IMR-90 (cell line): ENCODE measurements at regions not wholly inside any gene's neighbourhood (a gene's known extent, or its start where the extent isn't known, plus 50 kb on each side); places are given as distances from the start of the nearest gene placed in this dataset.

Experiments used
- ATAC-seq: fragments of 200-7000 bp; cut with Tn5 transposase; 2 replicates; pipeline ENCODE4 v1.9.1; 2020; ENCODE audit warnings: low read depth, mild to moderate bottlenecking, moderate library complexity
- BruUV-seq: library from RNA; stranded (reverse); fragments of 400-500 nt; replicated peaks from 2 replicates; lab custom pipeline; 2021; lab: Mats Ljungman, UMichigan
- CTCF ChIA-PET: fragments of 300-600 bp; formaldehyde crosslinking; extraction: SDS; loops from one replicate; lab custom pipeline; 2021; ENCODE audit warnings: antibody characterized with exemption; lab: Yijun Ruan, JAX
- POLR2A ChIA-PET: fragments of 300-600 bp; sonication (Branson Sonifier 250); formaldehyde crosslinking; loops from one replicate; lab custom pipeline; 2022; ENCODE audit warnings: antibody characterized with exemption; ENCODE audit not compliant: unreplicated experiment; lab: Charles Lee
- DNase-seq: peaks from one replicate; pipeline ENCODE4 v3.0.0; 2013
- H2AFZ ChIP-seq: replicated peaks from 2 replicates; pipeline ENCODE3; 2013; ENCODE audit warnings: low read length, mild to moderate bottlenecking; ENCODE audit not compliant: poor library complexity
- H2AK5ac ChIP-seq: 2 replicates; pipeline ENCODE4 v1.6.1; 2013; ENCODE audit warnings: low read depth, low read length, inconsistent platforms
- H2AK9ac ChIP-seq: replicated peaks from 2 replicates; pipeline ENCODE3; 2013; ENCODE audit warnings: mild to moderate bottlenecking, low read depth, low read length, moderate library complexity; ENCODE audit not compliant: poor library complexity
- H2BK120ac ChIP-seq: 2 replicates; pipeline ENCODE4 v1.6.1; 2013; ENCODE audit warnings: low read depth, low read length, inconsistent platforms
- H2BK15ac ChIP-seq: 3 replicates; pipeline ENCODE4 v1.6.1; 2013; ENCODE audit warnings: low read depth, low read length, inconsistent platforms
- H2BK20ac ChIP-seq: 2 replicates; pipeline ENCODE4 v1.6.1; 2013; ENCODE audit warnings: low read depth, mild to moderate bottlenecking, inconsistent platforms, low read length, moderate library complexity
- H2BK5ac ChIP-seq: 2 replicates; pipeline ENCODE4 v1.6.1; 2013; ENCODE audit warnings: mild to moderate bottlenecking, low read depth, low read length, inconsistent platforms; ENCODE audit not compliant: poor library complexity, severe bottlenecking
- H3K14ac ChIP-seq: replicated peaks from 2 replicates; pipeline ENCODE4 v1.6.1; 2013; ENCODE audit warnings: low read depth, low read length, inconsistent platforms
- H3K18ac ChIP-seq: 2 replicates; pipeline ENCODE4 v1.6.1; 2013; ENCODE audit warnings: low read depth, low read length, control low read depth
- H3K23ac ChIP-seq: 2 replicates; pipeline ENCODE4 v1.6.1; 2013; ENCODE audit warnings: low read depth, low read length, inconsistent platforms
- H3K27ac ChIP-seq: 2 replicates; pipeline ENCODE4 v1.5.1; 2013; ENCODE audit warnings: mild to moderate bottlenecking, control low read depth, low read length; ENCODE audit not compliant: insufficient read depth
- H3K27me3 ChIP-seq: 2 replicates; pipeline ENCODE4 v1.6.1; 2013; ENCODE audit warnings: low read length; ENCODE audit not compliant: control insufficient read depth, insufficient read depth
- H3K36me3 ChIP-seq: 2 replicates; pipeline ENCODE4 v1.6.1; 2013; ENCODE audit warnings: low read length, mixed read lengths; ENCODE audit not compliant: control insufficient read depth, insufficient read depth
- H3K4ac ChIP-seq: 2 replicates; pipeline ENCODE4 v1.6.1; 2013; ENCODE audit warnings: low read depth, low read length, inconsistent platforms
- H3K4me1 ChIP-seq: 2 replicates; pipeline ENCODE4 v1.6.1; 2013; ENCODE audit warnings: low read length, mixed read lengths; ENCODE audit not compliant: control insufficient read depth, insufficient read depth
- H3K4me2 ChIP-seq: 2 replicates; pipeline ENCODE4 v1.6.1; 2013; ENCODE audit warnings: low read depth, mild to moderate bottlenecking, control low read depth, low read length, moderate library complexity
- H3K4me3 ChIP-seq: 2 replicates; pipeline ENCODE4 v1.5.1; 2013; ENCODE audit warnings: low read depth, mild to moderate bottlenecking, control low read depth, low read length, moderate library complexity; ENCODE audit not compliant: insufficient read depth
- H3K56ac ChIP-seq: 2 replicates; pipeline ENCODE4 v1.6.1; 2013; ENCODE audit warnings: low read length, inconsistent platforms; ENCODE audit not compliant: insufficient read depth; ENCODE audit errors: extremely low read depth
- H3K79me1 ChIP-seq, 2 experiments: 2 replicates each; pipeline ENCODE4 v1.6.1; 2013; ENCODE audit warnings: low read length in 2 of 2, inconsistent platforms in 1 of 2, low read depth in 1 of 2
- H3K9ac ChIP-seq: 2 replicates; pipeline ENCODE4 v1.6.1; 2013; ENCODE audit warnings: low read depth, low read length, control low read depth
- H3K9me1 ChIP-seq: 2 replicates; pipeline ENCODE4 v1.6.1; 2013; ENCODE audit warnings: low read length, inconsistent platforms; ENCODE audit not compliant: insufficient read depth
- H3K9me3 ChIP-seq: 2 replicates; pipeline ENCODE4 v1.6.1; 2013; ENCODE audit warnings: low read length; ENCODE audit not compliant: control insufficient read depth, insufficient read depth
- H4K20me1 ChIP-seq: 2 replicates; pipeline ENCODE4 v1.6.1; 2013; ENCODE audit warnings: low read length, inconsistent platforms; ENCODE audit not compliant: insufficient read depth
- H4K5ac ChIP-seq: 2 replicates; pipeline ENCODE4 v1.6.1; 2013; ENCODE audit warnings: mild to moderate bottlenecking, low read depth, low read length, control low read depth
- H4K8ac ChIP-seq, 2 experiments: 2 replicates each; pipeline ENCODE4 v1.6.1; 2013; ENCODE audit warnings: low read depth in 2 of 2, low read length in 2 of 2, control low read depth in 1 of 2, inconsistent platforms in 1 of 2
- H4K91ac ChIP-seq: 2 replicates; pipeline ENCODE4 v1.6.1; 2013; ENCODE audit warnings: low read depth, low read length, inconsistent platforms; ENCODE audit not compliant: insufficient read depth
- BHLHE40 ChIP-seq: fragments of 150-350 bp; IDR thresholded peaks from 2 replicates; pipeline ENCODE4 v1.6.1; 2016; ENCODE audit warnings: mild to moderate bottlenecking, low read depth, low read length
- CHD1 ChIP-seq: IDR thresholded peaks from 2 replicates; pipeline ENCODE4 v1.6.1; 2012; ENCODE audit warnings: low read depth, low read length, improper control_type of control experiment
- MAZ ChIP-seq: IDR thresholded peaks from 2 replicates; pipeline ENCODE4 v1.6.1; 2012; ENCODE audit warnings: low read depth, mild to moderate bottlenecking, low read length, improper control_type of control experiment, moderate library complexity, borderline replicate concordance
- NFE2L2 ChIP-seq: fragments of 150-350 bp; IDR thresholded peaks from 2 replicates; pipeline ENCODE4 v1.6.1; 2016; ENCODE audit warnings: low read depth, mild to moderate bottlenecking, low read length
- POLR2A ChIP-seq: IDR thresholded peaks from 2 replicates; pipeline ENCODE4 v1.6.1; 2012; ENCODE audit warnings: mild to moderate bottlenecking, low read depth, low read length
- RAD21 ChIP-seq: IDR thresholded peaks from 2 replicates; pipeline ENCODE4 v1.6.1; 2012; ENCODE audit warnings: low read length, improper control_type of control experiment
- RCOR1 ChIP-seq: IDR thresholded peaks from 2 replicates; pipeline ENCODE4 v1.6.1; 2012; ENCODE audit warnings: mild to moderate bottlenecking, low read length, improper control_type of control experiment; ENCODE audit not compliant: insufficient replicate concordance
- RFX5 ChIP-seq: IDR thresholded peaks from 2 replicates; pipeline ENCODE4 v1.8.0; 2012; ENCODE audit warnings: low read depth, mild to moderate bottlenecking, low read length, moderate library complexity
- SMC3 ChIP-seq: fragments of 150-350 bp; IDR thresholded peaks from 2 replicates; pipeline ENCODE4 v1.6.1; 2016; ENCODE audit warnings: low read depth, mild to moderate bottlenecking, antibody characterized with exemption, low read length, moderate library complexity
- WGBS, 2 experiments: methylation state at CpG; one replicate each; pipeline versions ENCODE4 v1.1.5 to v1.1.7; 2013; ENCODE audit warnings: missing lambda C conversion rate in 2 of 2; ENCODE audit not compliant: insufficient read length in 1 of 2; ENCODE audit errors: extremely low coverage in 2 of 2; 5-methylcytosine and 5-hydroxymethylcytosine counted together
- dilution Hi-C: fragments of 300-500 bp; cut with HindIII; formaldehyde crosslinking; loops from one replicate; pipeline ENCODE4 v1.14.3; 2018; ENCODE audit warnings: low sequenced_read_pairs; ENCODE audit not compliant: unreplicated experiment
- in situ Hi-C: fragments of 300-500 bp; cut with MboI; formaldehyde crosslinking; loops from 3 replicates; pipeline ENCODE4 v1.14.3; 2019; ENCODE audit warnings: low sequenced_read_pairs, inconsistent platforms, mixed read lengths
- intact Hi-C: fragments of 100-400 bp; cut with micrococcal nuclease; formaldehyde crosslinking; loops from 2 replicates; pipeline ENCODE4 v1.10.0; 2022
- TF ChIP-seq, protein P1 (sequence below): conservative IDR thresholded peaks from 2 replicates; pipeline ENCODE4 v1.5.1; 2012; ENCODE audit warnings: mild to moderate bottlenecking, low read depth, low read length, improper control_type of control experiment
- TF ChIP-seq, protein P2 (sequence below): fragments of 150-350 bp; IDR thresholded peaks from 2 replicates; pipeline ENCODE4 v1.6.1; 2016; ENCODE audit warnings: low read depth, mild to moderate bottlenecking, low read length, moderate library complexity, borderline replicate concordance
- TF ChIP-seq, protein P3 (sequence below): fragments of 150-350 bp; IDR thresholded peaks from 2 replicates; pipeline ENCODE4 v1.6.1; 2017; ENCODE audit warnings: mild to moderate bottlenecking, antibody characterized with exemption, low read length, low read depth

DNA sequence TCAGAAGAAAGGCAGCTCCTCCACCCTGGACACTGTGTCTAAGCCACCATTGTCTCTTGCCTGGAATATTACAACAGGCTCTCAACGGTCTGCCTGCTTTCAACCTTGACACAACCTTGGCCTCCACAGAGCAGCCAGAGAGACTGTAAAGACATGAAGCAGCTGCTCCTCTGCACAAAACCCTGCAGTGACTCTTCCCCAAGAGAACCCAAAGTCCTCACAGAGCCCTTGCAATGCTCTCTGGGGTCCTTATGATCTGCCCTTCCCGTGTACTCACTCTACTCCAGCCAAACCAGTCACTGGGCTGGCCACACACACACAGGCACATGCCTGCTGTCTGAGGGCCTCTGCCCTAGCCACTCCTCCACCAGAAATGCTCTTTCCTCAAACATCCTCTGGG, 75.9 kb upstream of the CPEB2 start:
- WGBS, 2 experiments, result 25% methylated on average over 1 of the region's 2 CpGs; no CpG with 5 or more reads in 1 of the 2 experiments
- POLR2A ChIA-PET, result no interaction called here
- DNase-seq, result no peak
- intact Hi-C loops, result no loop called here
- no peak overlapping the region for H2BK20ac ChIP-seq
- H2AFZ ChIP-seq, result no peak overlapping the region
- no peak overlapping the region for H3K4ac ChIP-seq
- no peak overlapping the region for H2AK5ac ChIP-seq
- H3K4me2 ChIP-seq, result no peak overlapping the region
- no peak overlapping the region for H3K27ac ChIP-seq
- no peak overlapping the region for H2AK9ac ChIP-seq
- H3K9me3 ChIP-seq, result no peaks in the 10 kb centered on the region
- H4K5ac ChIP-seq, result no peak overlapping the region
- no peak overlapping the region for H4K91ac ChIP-seq
- H3K56ac ChIP-seq, result no peak overlapping the region
- H3K9ac ChIP-seq, result no peak overlapping the region
- no peaks in the 10 kb centered on the region for H3K79me1 ChIP-seq
- no peaks in the 10 kb centered on the region for H3K9me1 ChIP-seq
- CTCF ChIA-PET, result no interaction called here
- no peak overlapping the region for H3K23ac ChIP-seq
- no peak overlapping the region for H3K18ac ChIP-seq
- no peaks in the 10 kb centered on the region for H3K27me3 ChIP-seq
- H2BK5ac ChIP-seq, result no peak overlapping the region
- no peaks in the 10 kb centered on the region for H3K36me3 ChIP-seq
- ATAC-seq, result no peak
- no peaks in the 10 kb centered on the region for H3K4me1 ChIP-seq
- H3K4me3 ChIP-seq, result no peak overlapping the region
- no peaks in the 10 kb centered on the region for H4K20me1 ChIP-seq
- H3K14ac ChIP-seq, result no peak overlapping the region
- H2BK120ac ChIP-seq, result no peak overlapping the region
- in situ Hi-C loops, result no loop called here
- BruUV-seq, result no TSS peak
- TF ChIP-seq RFX5, result no peak
- TF ChIP-seq CHD1, result no peak
- TF ChIP-seq, protein P1, sequence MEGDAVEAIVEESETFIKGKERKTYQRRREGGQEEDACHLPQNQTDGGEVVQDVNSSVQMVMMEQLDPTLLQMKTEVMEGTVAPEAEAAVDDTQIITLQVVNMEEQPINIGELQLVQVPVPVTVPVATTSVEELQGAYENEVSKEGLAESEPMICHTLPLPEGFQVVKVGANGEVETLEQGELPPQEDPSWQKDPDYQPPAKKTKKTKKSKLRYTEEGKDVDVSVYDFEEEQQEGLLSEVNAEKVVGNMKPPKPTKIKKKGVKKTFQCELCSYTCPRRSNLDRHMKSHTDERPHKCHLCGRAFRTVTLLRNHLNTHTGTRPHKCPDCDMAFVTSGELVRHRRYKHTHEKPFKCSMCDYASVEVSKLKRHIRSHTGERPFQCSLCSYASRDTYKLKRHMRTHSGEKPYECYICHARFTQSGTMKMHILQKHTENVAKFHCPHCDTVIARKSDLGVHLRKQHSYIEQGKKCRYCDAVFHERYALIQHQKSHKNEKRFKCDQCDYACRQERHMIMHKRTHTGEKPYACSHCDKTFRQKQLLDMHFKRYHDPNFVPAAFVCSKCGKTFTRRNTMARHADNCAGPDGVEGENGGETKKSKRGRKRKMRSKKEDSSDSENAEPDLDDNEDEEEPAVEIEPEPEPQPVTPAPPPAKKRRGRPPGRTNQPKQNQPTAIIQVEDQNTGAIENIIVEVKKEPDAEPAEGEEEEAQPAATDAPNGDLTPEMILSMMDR, result no peak
- TF ChIP-seq POLR2A, result no peak
- TF ChIP-seq, protein P2, sequence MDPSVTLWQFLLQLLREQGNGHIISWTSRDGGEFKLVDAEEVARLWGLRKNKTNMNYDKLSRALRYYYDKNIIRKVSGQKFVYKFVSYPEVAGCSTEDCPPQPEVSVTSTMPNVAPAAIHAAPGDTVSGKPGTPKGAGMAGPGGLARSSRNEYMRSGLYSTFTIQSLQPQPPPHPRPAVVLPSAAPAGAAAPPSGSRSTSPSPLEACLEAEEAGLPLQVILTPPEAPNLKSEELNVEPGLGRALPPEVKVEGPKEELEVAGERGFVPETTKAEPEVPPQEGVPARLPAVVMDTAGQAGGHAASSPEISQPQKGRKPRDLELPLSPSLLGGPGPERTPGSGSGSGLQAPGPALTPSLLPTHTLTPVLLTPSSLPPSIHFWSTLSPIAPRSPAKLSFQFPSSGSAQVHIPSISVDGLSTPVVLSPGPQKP, result no peak
- TF ChIP-seq, protein P3, sequence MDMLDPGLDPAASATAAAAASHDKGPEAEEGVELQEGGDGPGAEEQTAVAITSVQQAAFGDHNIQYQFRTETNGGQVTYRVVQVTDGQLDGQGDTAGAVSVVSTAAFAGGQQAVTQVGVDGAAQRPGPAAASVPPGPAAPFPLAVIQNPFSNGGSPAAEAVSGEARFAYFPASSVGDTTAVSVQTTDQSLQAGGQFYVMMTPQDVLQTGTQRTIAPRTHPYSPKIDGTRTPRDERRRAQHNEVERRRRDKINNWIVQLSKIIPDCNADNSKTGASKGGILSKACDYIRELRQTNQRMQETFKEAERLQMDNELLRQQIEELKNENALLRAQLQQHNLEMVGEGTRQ, result no peak
- TF ChIP-seq MAZ, result no peak
- no peak for TF ChIP-seq RCOR1
- no peak for TF ChIP-seq RAD21
- no peak for TF ChIP-seq SMC3
- TF ChIP-seq NFE2L2, result no peak
- no peak for TF ChIP-seq BHLHE40
- no peak overlapping the region for H4K8ac ChIP-seq
- no peak overlapping the region for H2BK15ac ChIP-seq
- dilution Hi-C loops, result no loop called here
